K562 (cell line): ENCODE measurements at regions not wholly inside any gene's neighbourhood (a gene's known extent, or its start where the extent isn't known, plus 50 kb on each side); places are given as distances from the start of the nearest gene placed in this dataset.

Experiments
- ATAC-seq: fragments of 200-7000 bp; cut with Tn5 transposase; 3 replicates; pipeline ENCODE4 v1.9.1; 2020; ENCODE audit warnings: moderate library complexity
- BruUV-seq: library from RNA; stranded (reverse); fragments of 400-500 nt; replicated peaks from 2 replicates; lab custom pipeline; 2021; lab: Mats Ljungman, UMichigan
- CTCF ChIA-PET: fragments of 300-600 bp; formaldehyde crosslinking; extraction: SDS; loops from one replicate; lab custom pipeline; 2021; ENCODE audit warnings: low intra/inter-chr PET ratio; lab: Yijun Ruan, JAX
- POLR2A ChIA-PET: fragments of 300-600, 350-650 bp; sonication (Branson Sonifier 250); formaldehyde crosslinking; extraction: SDS; loops from one replicate; lab custom pipeline; 2021; ENCODE audit warnings: antibody characterized with exemption, inconsistent platforms; lab: Yijun Ruan, JAX
- DNase-seq, 4 experiments: peaks; one replicate each; pipeline versions ENCODE4 v3.0.0 to v3.0.0-alpha.2; 2011 to 2018; ENCODE audit warnings: low spot score in 3 of 4, mixed read lengths in 3 of 4; ENCODE audit errors: extremely low read depth in 1 of 4
- FAIRE-seq: peaks from 2 replicates; lab custom pipeline; 2011; peaks lifted over from hg19 to GRCh38; lab: Jason Lieb, UNC
- H2AFZ ChIP-seq: 2 replicates; pipeline ENCODE4 v1.6.0; 2011; ENCODE audit warnings: low read depth, low read length, control low read depth, inconsistent platforms
- H3K27ac ChIP-seq: fragments of 200-600 bp; 3 replicates; pipeline ENCODE4 v1.8.0; 2011; ENCODE audit warnings: low read depth, mild to moderate bottlenecking, control low read depth, inconsistent platforms, low read length, moderate library complexity, mixed read lengths; ENCODE audit errors: extremely low read depth
- H3K27me3 ChIP-seq, 2 experiments: fragments of 300-600 bp in 1 of 2; 2 replicates in 1 of 2; 3 replicates in 1 of 2; pipeline versions ENCODE4 v1.6.0 to v1.8.0; 2011; ENCODE audit warnings: inconsistent platforms in 2 of 2, low read length in 2 of 2, mild to moderate bottlenecking in 1 of 2, mixed read lengths in 1 of 2, moderate library complexity in 1 of 2; ENCODE audit not compliant: control insufficient read depth in 2 of 2, insufficient read depth in 2 of 2
- H3K36me3 ChIP-seq: fragments of 300-600 bp; 3 replicates; pipeline ENCODE4 v1.8.0; 2011; ENCODE audit warnings: mild to moderate bottlenecking, low read length, inconsistent platforms; ENCODE audit not compliant: control insufficient read depth, insufficient read depth
- H3K4me1 ChIP-seq, 2 experiments: fragments of 200-600 bp in 1 of 2; replicated peaks in 1 of 2; 2 replicates in 1 of 2; 3 replicates in 1 of 2; pipeline versions ENCODE4 v1.5.1 to v1.8.0; 2011; ENCODE audit warnings: inconsistent platforms in 2 of 2, low read length in 2 of 2, mild to moderate bottlenecking in 1 of 2, mixed read lengths in 1 of 2, moderate library complexity in 1 of 2; ENCODE audit not compliant: control insufficient read depth in 2 of 2, insufficient read depth in 2 of 2
- H3K4me2 ChIP-seq: 2 replicates; pipeline ENCODE4 v1.6.1; 2011; ENCODE audit warnings: low read length, control low read depth, inconsistent platforms, mixed read lengths; ENCODE audit not compliant: insufficient read depth
- H3K4me3 ChIP-seq: fragments of 200-600 bp; sonication (generic), shearing (Covaris generic); 2 replicates; pipeline ENCODE4 v1.5.1; 2016; ENCODE audit warnings: control low read depth, inconsistent platforms
- H3K79me2 ChIP-seq: fragments of 200-600 bp; 3 replicates; pipeline ENCODE4 v1.8.0; 2011; ENCODE audit warnings: low read length, inconsistent platforms; ENCODE audit not compliant: control insufficient read depth, insufficient read depth
- H3K9ac ChIP-seq, 2 experiments: 2 replicates each; pipeline versions ENCODE4 v1.6.0 to v1.6.1; 2011; ENCODE audit warnings: low read depth in 2 of 2, low read length in 2 of 2, control low read depth in 1 of 2, inconsistent platforms in 1 of 2, mild to moderate bottlenecking in 1 of 2, mixed read lengths in 1 of 2; ENCODE audit not compliant: insufficient read depth in 1 of 2
- H3K9me1 ChIP-seq: one replicate; pipeline ENCODE4 v1.6.0; 2011; ENCODE audit warnings: inconsistent platforms, mild to moderate bottlenecking, low read length, moderate library complexity; ENCODE audit not compliant: control insufficient read depth, insufficient read depth
- H3K9me3 ChIP-seq: replicated peaks from 2 replicates; pipeline ENCODE4 v1.5.1; 2011; ENCODE audit warnings: low read depth, low read length, inconsistent platforms; ENCODE audit not compliant: control insufficient read depth, insufficient read depth
- H4K20me1 ChIP-seq: replicated peaks from 2 replicates; pipeline ENCODE4 v1.6.1; 2011; ENCODE audit warnings: low read length, inconsistent platforms, mixed read lengths; ENCODE audit not compliant: control insufficient read depth, insufficient read depth
- CC2D1A ChIP-seq: fragments of 450-650 bp; IDR thresholded peaks from 2 replicates; pipeline ENCODE4 v1.6.1; 2017; ENCODE audit warnings: mild to moderate bottlenecking
- CHD7 ChIP-seq: fragments of 200-600 bp; sonication (generic); IDR thresholded peaks from one replicate; pipeline ENCODE4 v1.6.1; 2012; ENCODE audit warnings: mild to moderate bottlenecking, low read depth, low read length, inconsistent platforms
- ESRRA ChIP-seq: fragments of 450-650 bp; IDR thresholded peaks from 2 replicates; pipeline ENCODE4 v1.6.1; 2014; ENCODE audit warnings: low read depth, mild to moderate bottlenecking, moderate library complexity, borderline replicate concordance
- GTF2F1 ChIP-seq: IDR thresholded peaks from 2 replicates; pipeline ENCODE4 v1.6.1; 2011; ENCODE audit warnings: low read depth, low read length, improper control_type of control experiment
- RBBP5 ChIP-seq: fragments of 200-600 bp; sonication (generic); IDR thresholded peaks from 2 replicates; pipeline ENCODE4 v1.6.1; 2012; ENCODE audit warnings: borderline replicate concordance, mild to moderate bottlenecking, low read length, control low read depth, inconsistent platforms; ENCODE audit not compliant: insufficient read depth, poor library complexity, severe bottlenecking
- TCFL5 ChIP-seq: fragments of 250-450 bp; sonication (Bioruptor Pico); conservative IDR thresholded peaks from 2 replicates; pipeline ENCODE4 v1.6.1; 2021; ENCODE audit warnings: mild to moderate bottlenecking, moderate library complexity, matching md5 sums
- TEAD2 ChIP-seq: fragments of 450-650 bp; IDR thresholded peaks from 2 replicates; pipeline ENCODE4 v1.6.1; 2016; ENCODE audit warnings: missing genetic modification characterization, control low read depth, missing compliant biosample characterization
- ZNF224 ChIP-seq: sonication (generic); formaldehyde crosslinking; IDR thresholded peaks from 2 replicates; pipeline ENCODE4 v1.8.0; 2022; ENCODE audit warnings: mild to moderate bottlenecking, missing genetic modification reagents
- WGBS: fragments of 100-300 bp; shearing (Covaris generic); methylation state at CpG from one replicate; pipeline ENCODE4 v1.1.6; 2016; ENCODE audit warnings: low coverage, mixed read lengths; ENCODE audit not compliant: insufficient coverage; ENCODE audit errors: missing lambda C conversion rate; 5-methylcytosine and 5-hydroxymethylcytosine counted together
- in situ Hi-C: fragments of 300-500 bp; cut with MboI; formaldehyde crosslinking; loops from 4 replicates; pipeline ENCODE4 v1.15.0; 2018; ENCODE audit warnings: inconsistent platforms, mixed read lengths
- intact Hi-C: fragments of 100-400 bp; cut with micrococcal nuclease; formaldehyde crosslinking; loops from 2 replicates; pipeline ENCODE4 v1.14.2; 2022

- no peak for TF ChIP-seq RBBP5
Observed at GRCh38 chr3:61407397-61407796, 154.0 kb upstream of the PTPRG start (continued).

GRCh38 chr3:61409638-61410037 lies 151.7 kb upstream of the PTPRG start:
- H3K9me3 ChIP-seq, result no peaks in the 10 kb centered on the region
- no peaks in the 10 kb centered on the region for H4K20me1 ChIP-seq
- H3K36me3 ChIP-seq, result no peaks in the 10 kb centered on the region
- H3K4me1 ChIP-seq, result no peaks in the 10 kb centered on the region
- H3K4me3 ChIP-seq, result no peak overlapping the region
- H3K27ac ChIP-seq, result no peak overlapping the region
- 0% methylated on average over 3 of the region's 3 CpGs for WGBS
- ATAC-seq (no peak), DNase-seq (no peak), FAIRE-seq (no peak)
- intact Hi-C loops, result no loop called here
- in situ Hi-C loops, result no loop called here
- no peak overlapping the region for H3K4me2 ChIP-seq
- BruUV-seq, result no TSS peak
- no peak overlapping the region for H3K9ac ChIP-seq
- no peaks in the 10 kb centered on the region for H3K79me2 ChIP-seq
- ChIA-PET POLR2A (no interaction called here), CTCF (no interaction called here)
- H3K9me1 ChIP-seq, result no peaks in the 10 kb centered on the region
- no peak overlapping the region for H2AFZ ChIP-seq
- H3K27me3 ChIP-seq, result no peaks in the 10 kb centered on the region; a peak in 1 of 5 replicates
- TF ChIP-seq GTF2F1 (no peak), CHD7 (no peak), ESRRA (no peak), ZNF224 (CRISPR knock-in tag) (no peak), TCFL5 (CRISPR knock-in tag) (no peak), TEAD2 (tag) (no peak), CC2D1A (no peak)
